WTC11 (cell line): ENCODE measurements at regions not wholly inside any gene's neighbourhood (a gene's known extent, or its start where the extent isn't known, plus 50 kb on each side); places are given as distances from the start of the nearest gene placed in this dataset.

ENCODE experiments used
- ESRRA ChIP-seq: sonication (generic); formaldehyde crosslinking; IDR thresholded peaks from 2 replicates; pipeline ENCODE4 v1.8.1; 2022; ENCODE audit warnings: mild to moderate bottlenecking, missing genetic modification reagents, borderline replicate concordance
- NR2C2 ChIP-seq: sonication (generic); formaldehyde crosslinking; IDR thresholded peaks from 2 replicates; pipeline ENCODE4 v1.8.0; 2022; ENCODE audit warnings: mild to moderate bottlenecking, missing genetic modification reagents
- PRRX2 ChIP-seq: fragments of 250-450 bp; sonication (Bioruptor Pico); IDR thresholded peaks from 2 replicates; pipeline ENCODE4 v1.8.0; 2021; ENCODE audit warnings: mild to moderate bottlenecking
- TEAD4 ChIP-seq: sonication (generic); formaldehyde crosslinking; IDR thresholded peaks from 2 replicates; pipeline ENCODE4 v1.8.0; 2022; ENCODE audit warnings: mild to moderate bottlenecking, missing genetic modification reagents
- ZBTB43 ChIP-seq: sonication (generic); formaldehyde crosslinking; IDR thresholded peaks from 2 replicates; pipeline ENCODE4 v1.8.1; 2023; ENCODE audit warnings: mild to moderate bottlenecking, missing genetic modification reagents

GRCh38 chr11:81655351-81655750 lies 1078.3 kb downstream of the FAM181B start:
- TF ChIP-seq ZBTB43 = no peak
- no peak for TF ChIP-seq ESRRA (CRISPR knock-in tag)
- TF ChIP-seq NR2C2 = no peak
- TF ChIP-seq TEAD4 (CRISPR knock-in tag) = no peak
- no peak for TF ChIP-seq PRRX2 (CRISPR knock-in tag)
